GM13977 (cell line): ENCODE measurements at regions not wholly inside any gene's neighbourhood (a gene's known extent, or its start where the extent isn't known, plus 50 kb on each side); places are given as distances from the start of the nearest gene placed in this dataset.

Experiments
- DNase-seq: peaks from one replicate; pipeline ENCODE4 v3.0.0; 2012; ENCODE audit warnings: low spot score
- in situ Hi-C: fragments of 300-500 bp; cut with MboI; formaldehyde crosslinking; loops from one replicate; pipeline ENCODE4 v1.12.0; 2022; ENCODE audit warnings: low sequenced_read_pairs, low pct_unique_long_range_greater_than_20kb, mixed read lengths, inconsistent platforms; ENCODE audit not compliant: unreplicated experiment
- TF ChIP-seq, protein P1 (sequence below): IDR thresholded peaks from 2 replicates; pipeline ENCODE4 v1.5.1; 2012; ENCODE audit warnings: mild to moderate bottlenecking, control low read depth; ENCODE audit not compliant: insufficient read depth; ENCODE audit errors: extremely low read depth, missing control alignments

DNA sequence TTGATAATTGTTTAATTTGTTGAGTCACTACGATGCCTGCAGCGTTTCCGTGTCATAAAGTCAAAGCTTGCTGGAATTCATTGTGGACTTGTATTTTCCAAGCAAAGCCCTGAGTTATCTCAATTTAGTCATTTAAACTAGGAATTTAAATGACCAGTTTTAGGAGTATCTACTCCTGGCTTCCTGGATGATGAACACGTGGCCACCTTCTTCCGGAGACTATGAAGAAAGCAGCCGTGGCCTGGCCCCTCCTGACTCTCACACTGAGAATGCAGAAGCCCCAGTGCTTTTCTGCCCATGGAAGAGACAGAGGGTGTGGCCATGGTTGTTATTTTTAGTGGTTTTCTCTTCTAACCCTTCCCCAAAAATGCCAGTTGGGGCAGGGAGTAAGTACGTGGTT, 250.7 kb upstream of the GATB start:
- TF ChIP-seq, protein P1, sequence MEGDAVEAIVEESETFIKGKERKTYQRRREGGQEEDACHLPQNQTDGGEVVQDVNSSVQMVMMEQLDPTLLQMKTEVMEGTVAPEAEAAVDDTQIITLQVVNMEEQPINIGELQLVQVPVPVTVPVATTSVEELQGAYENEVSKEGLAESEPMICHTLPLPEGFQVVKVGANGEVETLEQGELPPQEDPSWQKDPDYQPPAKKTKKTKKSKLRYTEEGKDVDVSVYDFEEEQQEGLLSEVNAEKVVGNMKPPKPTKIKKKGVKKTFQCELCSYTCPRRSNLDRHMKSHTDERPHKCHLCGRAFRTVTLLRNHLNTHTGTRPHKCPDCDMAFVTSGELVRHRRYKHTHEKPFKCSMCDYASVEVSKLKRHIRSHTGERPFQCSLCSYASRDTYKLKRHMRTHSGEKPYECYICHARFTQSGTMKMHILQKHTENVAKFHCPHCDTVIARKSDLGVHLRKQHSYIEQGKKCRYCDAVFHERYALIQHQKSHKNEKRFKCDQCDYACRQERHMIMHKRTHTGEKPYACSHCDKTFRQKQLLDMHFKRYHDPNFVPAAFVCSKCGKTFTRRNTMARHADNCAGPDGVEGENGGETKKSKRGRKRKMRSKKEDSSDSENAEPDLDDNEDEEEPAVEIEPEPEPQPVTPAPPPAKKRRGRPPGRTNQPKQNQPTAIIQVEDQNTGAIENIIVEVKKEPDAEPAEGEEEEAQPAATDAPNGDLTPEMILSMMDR: no peak
- no peak for DNase-seq
- in situ Hi-C loops: no loop called here

DNA sequence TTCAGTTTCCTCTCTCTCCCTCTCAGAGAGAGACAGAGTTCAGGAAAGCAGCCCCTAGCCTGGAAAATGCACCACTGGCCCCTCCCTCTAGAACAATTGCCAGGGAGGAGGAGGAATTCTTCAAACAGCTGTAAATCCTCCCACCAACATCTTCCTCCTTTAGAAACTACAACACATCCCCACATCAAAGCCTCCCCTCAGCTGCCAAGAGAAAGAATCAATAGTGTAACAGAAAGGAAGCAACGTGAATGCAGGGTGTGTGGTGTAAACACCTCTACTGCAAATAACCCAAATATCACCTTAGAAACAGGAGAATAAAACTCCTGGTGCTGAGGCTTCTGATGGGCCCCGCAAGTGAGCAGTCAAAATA, 249.9 kb upstream of the GATB start:
- in situ Hi-C loops: no loop called here
- TF ChIP-seq, protein P1: no peak
- DNase-seq: no peak

DNA sequence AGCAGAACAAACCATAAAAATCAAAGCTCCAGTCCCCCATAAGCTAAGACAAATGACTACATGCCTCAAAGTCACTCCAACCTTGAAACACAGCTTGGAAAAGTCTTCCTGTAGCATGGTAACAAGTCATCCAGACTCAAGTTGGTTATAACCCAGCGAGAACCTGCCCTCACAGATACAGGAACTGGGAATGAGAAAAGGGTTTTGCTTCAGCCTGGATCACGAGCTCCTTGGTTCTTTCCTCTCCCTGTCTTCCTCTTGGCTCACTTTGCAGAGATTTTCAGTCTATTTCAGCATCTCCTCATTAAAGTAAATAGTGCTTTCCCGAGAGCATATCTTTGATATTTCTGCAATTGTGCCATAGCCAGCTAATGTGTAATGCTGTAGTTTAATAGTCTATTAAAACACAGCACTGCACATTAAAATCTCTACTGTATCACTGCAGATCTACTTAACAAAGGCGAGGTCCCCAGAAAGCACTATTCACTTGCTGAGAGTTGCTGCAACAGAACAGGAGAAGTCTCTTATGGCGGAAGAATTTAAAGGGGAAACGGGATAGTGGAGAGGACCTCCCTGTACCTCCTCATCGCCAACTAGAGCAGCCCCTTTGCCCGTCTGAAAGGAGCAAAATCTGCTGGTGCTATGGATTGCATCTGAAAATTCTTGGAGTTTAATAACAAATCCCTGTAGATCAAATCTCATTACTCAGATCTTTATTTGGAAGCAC, 249.3 kb upstream of the GATB start:
- TF ChIP-seq, protein P1: no peak
- in situ Hi-C loops: no loop called here
- DNase-seq: no peak

DNA sequence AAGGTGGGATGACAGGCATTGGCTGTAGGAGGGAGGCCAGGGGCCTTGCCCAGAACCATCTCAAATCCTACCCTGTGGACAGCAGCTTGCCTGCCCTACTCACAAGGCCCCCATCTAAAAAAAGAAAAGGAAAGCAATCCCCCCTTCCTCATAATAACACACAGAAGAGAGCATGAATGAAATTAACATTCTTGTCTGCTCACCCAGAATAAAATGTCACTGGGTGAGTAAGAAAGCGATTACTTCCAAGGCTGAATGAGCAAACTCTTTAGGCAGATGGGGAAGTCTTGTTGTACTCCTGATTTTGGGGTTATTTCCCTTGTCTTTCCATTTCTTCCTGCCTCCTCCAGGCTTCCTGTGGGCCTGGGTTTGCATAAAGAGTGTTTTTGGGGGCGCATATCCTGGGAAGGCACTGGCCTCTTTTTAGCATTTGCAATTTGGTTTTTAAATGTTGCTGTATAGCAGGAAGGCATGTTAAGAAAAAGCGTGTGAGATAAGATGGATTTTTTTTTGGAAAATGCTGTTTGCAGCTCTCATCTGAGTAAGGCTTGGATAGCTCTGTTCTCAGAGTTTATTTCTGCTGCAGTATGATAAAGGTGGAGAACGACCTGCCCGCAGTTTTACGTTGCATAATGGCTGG, 248.3 kb upstream of the GATB start:
- in situ Hi-C loops: no loop called here
- no peak for DNase-seq
- TF ChIP-seq, protein P1: no peak

DNA sequence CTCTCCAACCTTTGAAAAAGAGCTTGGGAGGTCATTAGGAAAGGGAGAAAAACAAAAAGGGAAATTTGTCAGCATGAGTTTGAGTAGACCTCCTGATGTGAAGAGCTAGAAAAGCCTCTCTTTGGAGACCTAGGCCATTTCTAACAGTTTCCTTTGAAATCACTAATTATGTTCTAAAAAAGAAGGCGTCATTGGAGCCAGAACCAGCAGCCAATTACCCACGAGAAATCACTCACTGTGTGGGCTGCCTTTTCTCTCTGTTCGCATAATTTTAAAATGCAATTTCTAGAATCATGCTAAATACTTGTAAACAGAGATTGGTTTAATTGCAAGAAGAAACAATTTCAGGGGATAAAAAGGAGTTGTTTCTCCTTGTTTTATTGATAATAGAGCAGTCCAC, 246.3 kb upstream of the GATB start:
- no peak for DNase-seq
- TF ChIP-seq, protein P1: no peak
- in situ Hi-C loops: no loop called here

DNA sequence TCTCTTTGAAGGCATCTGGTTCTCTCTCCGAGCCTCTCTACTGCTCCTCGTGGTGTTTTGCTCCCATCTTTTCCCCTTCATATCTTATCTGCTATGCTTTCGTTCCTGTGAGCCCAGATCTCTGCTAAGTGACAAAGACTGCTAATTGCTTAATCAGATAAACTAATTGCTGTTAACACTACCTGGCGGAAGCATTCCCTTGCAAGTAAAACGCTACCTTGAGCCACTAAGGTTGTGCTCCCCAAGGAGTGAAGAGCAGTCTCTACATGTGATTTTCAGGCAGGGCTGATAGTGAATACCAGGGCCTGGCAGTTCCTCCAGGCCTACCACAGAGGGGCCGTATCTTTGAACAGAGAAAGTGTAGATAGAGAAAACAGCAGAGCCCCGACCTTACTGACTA, 244.0 kb upstream of the GATB start:
- in situ Hi-C loops: no loop called here

More for the DNA sequence above, 244.0 kb upstream of the GATB start:
- no peak for DNase-seq
- TF ChIP-seq, protein P1: no peak
